ENCODE measurements at regions not wholly inside any gene's neighbourhood (a gene's known extent, or its start where the extent isn't known, plus 50 kb on each side); places are given as distances from the start of the nearest gene placed in this dataset.

DNA sequence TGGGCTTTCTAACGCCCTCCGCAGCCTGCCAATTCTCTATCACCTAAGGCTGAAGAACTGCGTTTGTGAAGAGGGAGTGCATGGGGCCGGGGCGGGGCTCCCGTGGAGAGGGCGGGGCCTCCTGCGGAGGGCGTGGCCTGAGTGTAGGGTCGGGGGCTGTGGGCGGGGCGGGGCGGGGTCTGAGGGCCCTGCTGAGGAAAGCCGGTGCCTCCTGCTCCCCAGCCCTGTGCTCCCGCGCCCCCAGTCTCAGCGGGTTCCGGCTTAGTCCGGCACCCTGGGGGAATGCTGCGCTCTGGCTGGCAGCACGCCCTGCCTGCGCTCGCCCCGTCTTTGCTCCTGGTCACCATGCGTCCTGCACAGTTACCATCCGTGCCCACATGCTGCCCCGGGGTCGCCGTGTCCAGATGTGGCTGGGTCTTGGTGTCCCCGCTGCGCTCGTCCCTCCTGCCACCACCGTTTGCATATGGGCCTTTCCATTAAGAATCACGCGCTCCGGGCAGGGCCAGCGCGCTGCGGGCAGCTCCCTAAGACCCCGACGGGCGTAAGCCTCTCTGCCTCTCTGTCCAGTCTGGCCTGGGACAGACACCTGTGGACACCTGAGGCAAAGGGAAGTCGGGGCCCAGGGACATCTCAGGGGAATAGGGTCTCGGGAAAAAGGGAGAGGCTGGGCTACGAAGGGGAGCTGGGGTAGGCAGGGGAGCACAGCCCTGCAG is 144.0 kb upstream of the RET start:
- no peak for FAIRE-seq

GRCh38 chr10:42933448-42934340 is 143.2 kb upstream of the RET start:
- FAIRE-seq (no peak), DNase-seq (ENCODE audit: low spot score in 2 of 2) (peak in 1 of 2 donors; percentile 60)

More for the DNA sequence above, 144.0 kb upstream of the RET start:
- DNase-seq (ENCODE audit: low spot score in 2 of 2): no peak

GRCh38 chr10:42934351-42934811 is 142.5 kb upstream of the RET start:
- FAIRE-seq (no peak), DNase-seq (ENCODE audit: low spot score in 2 of 2) (no peak)

DNA sequence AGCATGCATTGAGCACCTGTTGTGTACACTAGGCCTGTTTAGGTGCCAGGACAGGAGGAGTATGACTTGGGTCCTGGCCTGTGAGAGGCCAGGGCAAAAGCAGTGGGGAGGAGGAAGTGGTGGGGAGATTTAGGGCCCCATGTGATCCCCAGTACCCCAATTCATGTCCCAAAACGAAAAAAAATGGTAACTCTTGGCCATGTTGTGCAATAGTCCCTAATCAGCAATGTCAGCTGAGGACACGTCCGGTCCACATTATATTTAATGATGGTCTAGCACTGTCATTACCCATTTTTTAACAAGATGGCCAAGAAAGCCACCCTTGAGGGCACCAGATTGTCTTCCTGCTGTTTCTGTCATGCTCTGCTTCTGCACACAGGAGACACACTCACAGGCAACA is 142.0 kb upstream of the RET start:
- DNase-seq (ENCODE audit: low spot score in 2 of 2) (no peak), FAIRE-seq (no peak)

DNA sequence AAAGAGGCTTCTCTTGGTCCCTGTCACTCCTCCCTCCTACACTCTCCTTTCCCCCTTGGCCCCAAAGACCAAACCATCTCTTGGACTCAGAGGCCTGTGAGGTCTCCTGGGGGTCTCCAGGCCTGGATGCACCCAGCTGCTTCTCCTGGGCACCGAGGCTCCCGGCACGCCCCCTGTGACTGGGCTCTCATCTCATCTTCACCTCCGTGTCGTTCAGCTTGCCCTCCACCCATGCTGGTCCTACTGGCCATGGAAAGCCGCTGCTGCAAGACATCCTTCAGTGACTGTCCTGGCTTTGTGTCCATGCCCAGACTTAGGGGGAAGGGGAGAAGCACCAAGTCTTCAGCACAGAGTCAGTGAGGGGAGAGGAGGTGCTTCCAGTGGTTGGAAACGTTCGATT is 141.4 kb upstream of the RET start:
- no peak for FAIRE-seq
- no peak for DNase-seq (ENCODE audit: low spot score in 2 of 2)

GRCh38 chr10:42936580-42936979 is 140.3 kb upstream of the RET start:
- DNase-seq (ENCODE audit: low spot score in 2 of 2) (no peak), FAIRE-seq (no peak)

- DNase-seq (ENCODE audit: low spot score in 2 of 2): no peak
- FAIRE-seq: no peak
Observed at GRCh38 chr10:42937048-42937447, 139.8 kb upstream of the RET start.

- no peak for FAIRE-seq
- no peak for DNase-seq (ENCODE audit: low spot score in 2 of 2)
Observed at GRCh38 chr10:42937649-42938180, 139.2 kb upstream of the RET start.

DNA sequence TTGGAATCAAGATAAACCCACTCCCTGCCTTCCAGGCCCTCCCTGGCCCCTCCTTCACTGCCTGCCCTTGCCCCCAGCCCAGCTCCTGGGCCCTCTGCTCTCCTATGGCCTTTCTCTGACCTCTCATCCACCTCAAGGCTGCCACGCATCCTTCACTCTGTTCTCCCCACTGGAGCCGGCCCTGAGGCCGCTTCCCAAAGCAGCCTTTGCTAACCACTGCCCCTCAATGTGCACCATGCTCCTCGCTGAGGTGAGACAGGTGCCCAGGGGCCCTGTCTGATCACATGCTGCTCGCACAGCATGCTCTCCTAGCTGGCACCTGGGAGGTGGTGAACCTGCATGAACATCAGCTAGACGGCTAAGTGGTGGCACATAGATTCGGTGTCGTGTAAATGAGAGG is 138.5 kb upstream of the RET start:
- DNase-seq (ENCODE audit: low spot score in 2 of 2) (no peak), FAIRE-seq (no peak)

DNA sequence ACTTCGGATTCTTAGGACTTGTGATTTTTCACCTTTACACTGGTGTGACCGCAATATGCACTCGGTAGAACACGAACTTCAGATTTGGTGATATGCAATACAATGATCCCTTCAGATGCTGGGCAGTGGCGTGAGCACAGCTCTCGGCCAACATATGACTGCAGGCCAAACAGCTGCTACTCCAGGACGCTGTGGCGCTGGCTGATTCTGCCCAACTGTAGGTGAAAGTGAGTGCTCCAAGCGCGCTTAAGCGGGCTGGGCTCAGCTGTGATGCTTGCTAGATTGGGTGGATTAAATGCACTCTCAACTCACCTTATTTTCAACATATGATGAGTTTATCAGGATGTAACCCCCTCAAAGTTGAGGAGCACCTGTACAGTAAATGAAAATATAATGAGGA is 137.6 kb upstream of the RET start:
- FAIRE-seq (no peak), DNase-seq (ENCODE audit: low spot score in 2 of 2) (no peak)

GRCh38 chr10:42939685-42940366 is 137.0 kb upstream of the RET start:
- FAIRE-seq (no peak), DNase-seq (ENCODE audit: low spot score in 2 of 2) (no peak)

- DNase-seq (ENCODE audit: low spot score in 2 of 2): no peak
- FAIRE-seq: no peak
Observed at GRCh38 chr10:42940487-42941294, 136.2 kb upstream of the RET start.

GRCh38 chr10:42941295-42941644 is 135.6 kb upstream of the RET start:
- FAIRE-seq: no peak
- no peak for DNase-seq (ENCODE audit: low spot score in 2 of 2)

- DNase-seq (ENCODE audit: low spot score in 2 of 2) (no peak), FAIRE-seq (no peak)
Observed at GRCh38 chr10:42941790-42942189, 135.1 kb upstream of the RET start.

GRCh38 chr10:42942279-42942950 is 134.5 kb upstream of the RET start:
- DNase-seq (ENCODE audit: low spot score in 2 of 2) (no peak), FAIRE-seq (no peak)

GRCh38 chr10:42943025-42943818 is 133.6 kb upstream of the RET start:
- FAIRE-seq (no peak), DNase-seq (ENCODE audit: low spot score in 2 of 2) (no peak)

GRCh38 chr10:42948040-42948439 is 128.8 kb upstream of the RET start:
- no peak for DNase-seq (ENCODE audit: low spot score in 2 of 2)
- FAIRE-seq: no peak

GRCh38 chr10:42949287-42949686 is 127.6 kb upstream of the RET start:
- FAIRE-seq (no peak), DNase-seq (ENCODE audit: low spot score in 2 of 2) (no peak)

All from frontal cortex (tissue), 3 donors.